Liver (tissue), 8 donors: ENCODE measurements at regions not wholly inside any gene's neighbourhood (a gene's known extent, or its start where the extent isn't known, plus 50 kb on each side); places are given as distances from the start of the nearest gene placed in this dataset.

ENCODE experiments used
- DNase-seq: peaks from one replicate; pipeline ENCODE4 v3.0.0-alpha.2; 2017; ENCODE audit warnings: low spot score
- H3K27ac ChIP-seq, 2 donors: one replicate each; pipeline ENCODE4 v1.7.0; 2013; ENCODE audit warnings: inconsistent platforms in 2 of 2, low read length in 2 of 2, control low read depth in 1 of 2, low read depth in 1 of 2, mild to moderate bottlenecking in 1 of 2
- H3K27me3 ChIP-seq, 4 donors: one replicate each; pipeline versions ENCODE4 v1.6.1 to v1.7.0; 2013; ENCODE audit warnings: low read length in 3 of 4, inconsistent platforms in 1 of 4, mild to moderate bottlenecking in 1 of 4, moderate library complexity in 1 of 4; ENCODE audit not compliant: control insufficient read depth in 4 of 4, insufficient read depth in 4 of 4
- H3K36me3 ChIP-seq, 4 donors: one replicate each; pipeline versions ENCODE4 v1.6.1 to v1.7.0; 2013; ENCODE audit warnings: low read length in 3 of 4, mild to moderate bottlenecking in 3 of 4, low read depth in 1 of 4, moderate library complexity in 1 of 4; ENCODE audit not compliant: control insufficient read depth in 4 of 4, insufficient read depth in 3 of 4
- H3K4me1 ChIP-seq, 4 donors: one replicate each; pipeline versions ENCODE4 v1.6.1 to v1.7.0; 2013; ENCODE audit warnings: low read length in 3 of 4, mild to moderate bottlenecking in 3 of 4, moderate library complexity in 1 of 4; ENCODE audit not compliant: control insufficient read depth in 4 of 4, insufficient read depth in 4 of 4
- H3K4me3 ChIP-seq, 3 donors: one replicate each; pipeline versions ENCODE4 v1.6.1 to v1.7.0; 2013; ENCODE audit warnings: low read length in 3 of 3, control low read depth in 1 of 3, low read depth in 1 of 3, mild to moderate bottlenecking in 1 of 3
- H3K9ac ChIP-seq, 2 donors: one replicate each; pipeline ENCODE4 v1.7.0; 2013; ENCODE audit warnings: low read length in 2 of 2, mild to moderate bottlenecking in 2 of 2, moderate library complexity in 2 of 2, control low read depth in 1 of 2, low read depth in 1 of 2
- H3K9me3 ChIP-seq, 4 donors: one replicate each; pipeline versions ENCODE4 v1.6.1 to v1.7.0; 2013; ENCODE audit warnings: low read length in 3 of 4; ENCODE audit not compliant: control insufficient read depth in 4 of 4
- ATF3 ChIP-seq: IDR thresholded peaks from 2 replicates; pipeline ENCODE4 v1.6.1; 2016; ENCODE audit warnings: antibody characterized with exemption
- EGR1 ChIP-seq, 2 donors: IDR thresholded peaks; 2 replicates each; pipeline ENCODE4 v1.6.1; 2016 to 2018; ENCODE audit warnings: antibody characterized with exemption in 2 of 2, low read depth in 2 of 2
- FOXA1 ChIP-seq: IDR thresholded peaks from 2 replicates; pipeline ENCODE4 v1.6.1; 2016; ENCODE audit warnings: antibody characterized with exemption
- FOXA2 ChIP-seq: IDR thresholded peaks from 2 replicates; pipeline ENCODE4 v1.6.1; 2016; ENCODE audit warnings: antibody characterized with exemption
- GABPA ChIP-seq, 2 donors: IDR thresholded peaks in 1 of 2; conservative IDR thresholded peaks in 1 of 2; 2 replicates each; pipeline ENCODE4 v1.6.1; 2016; ENCODE audit warnings: antibody characterized with exemption in 2 of 2, mild to moderate bottlenecking in 1 of 2, moderate library complexity in 1 of 2
- HNF4A ChIP-seq, 2 donors: conservative IDR thresholded peaks; 2 replicates each; pipeline ENCODE4 v1.6.1; 2016; ENCODE audit warnings: antibody characterized with exemption in 2 of 2, mild to moderate bottlenecking in 2 of 2
- HNF4G ChIP-seq: IDR thresholded peaks from 2 replicates; pipeline ENCODE4 v1.6.1; 2016; ENCODE audit warnings: antibody characterized with exemption
- JUND ChIP-seq, 2 donors: IDR thresholded peaks; 2 replicates each; pipeline ENCODE4 v1.6.1; 2016; ENCODE audit warnings: antibody characterized with exemption in 2 of 2
- NR2F2 ChIP-seq: IDR thresholded peaks from 2 replicates; pipeline ENCODE4 v1.6.1; 2016; ENCODE audit warnings: antibody characterized with exemption
- RAD21 ChIP-seq, 2 donors: IDR thresholded peaks; 2 replicates each; pipeline ENCODE4 v1.6.1; 2016; ENCODE audit warnings: antibody characterized with exemption in 2 of 2, mild to moderate bottlenecking in 2 of 2
- REST ChIP-seq: IDR thresholded peaks from 2 replicates; pipeline ENCODE4 v1.6.1; 2016; ENCODE audit warnings: antibody characterized with exemption, mild to moderate bottlenecking
- RXRA ChIP-seq, 2 donors: IDR thresholded peaks; 2 replicates each; pipeline ENCODE4 v1.6.1; 2017 to 2018; ENCODE audit warnings: antibody characterized with exemption in 2 of 2, mild to moderate bottlenecking in 1 of 2
- SP1 ChIP-seq: IDR thresholded peaks from 2 replicates; pipeline ENCODE4 v1.6.1; 2018; ENCODE audit warnings: antibody characterized with exemption, mild to moderate bottlenecking
- TAF1 ChIP-seq: conservative IDR thresholded peaks from 2 replicates; pipeline ENCODE4 v1.6.1; 2016; ENCODE audit warnings: antibody characterized with exemption, mild to moderate bottlenecking
- YY1 ChIP-seq: IDR thresholded peaks from 2 replicates; pipeline ENCODE4 v1.6.1; 2016; ENCODE audit warnings: antibody characterized with exemption, mild to moderate bottlenecking
- WGBS: extraction: QIAGEN DNeasy Blood & Tissue Kit; methylation state at CpG from one replicate; pipeline ENCODE4 v1.1.7; 2013; 5-methylcytosine and 5-hydroxymethylcytosine counted together
- TF ChIP-seq, protein P1 (sequence below): fragments of 150-350 bp; IDR thresholded peaks from 2 replicates; pipeline ENCODE4 v1.5.1; 2017; ENCODE audit warnings: improper control_type of control experiment, low read depth, low read length; ENCODE audit not compliant: missing input control
- TF ChIP-seq, protein P2 (sequence below): IDR thresholded peaks from 2 replicates; pipeline ENCODE4 v1.6.1; 2016; ENCODE audit warnings: antibody characterized with exemption
- TF ChIP-seq, protein P3 (sequence below): IDR thresholded peaks from 2 replicates; pipeline ENCODE4 v1.6.1; 2016; ENCODE audit warnings: antibody characterized with exemption
- donor health status: healthy.
- donor health status: healthy.
- donor health status: healthy.
- donor health status: healthy.
- donor health status: healthy.

DNA sequence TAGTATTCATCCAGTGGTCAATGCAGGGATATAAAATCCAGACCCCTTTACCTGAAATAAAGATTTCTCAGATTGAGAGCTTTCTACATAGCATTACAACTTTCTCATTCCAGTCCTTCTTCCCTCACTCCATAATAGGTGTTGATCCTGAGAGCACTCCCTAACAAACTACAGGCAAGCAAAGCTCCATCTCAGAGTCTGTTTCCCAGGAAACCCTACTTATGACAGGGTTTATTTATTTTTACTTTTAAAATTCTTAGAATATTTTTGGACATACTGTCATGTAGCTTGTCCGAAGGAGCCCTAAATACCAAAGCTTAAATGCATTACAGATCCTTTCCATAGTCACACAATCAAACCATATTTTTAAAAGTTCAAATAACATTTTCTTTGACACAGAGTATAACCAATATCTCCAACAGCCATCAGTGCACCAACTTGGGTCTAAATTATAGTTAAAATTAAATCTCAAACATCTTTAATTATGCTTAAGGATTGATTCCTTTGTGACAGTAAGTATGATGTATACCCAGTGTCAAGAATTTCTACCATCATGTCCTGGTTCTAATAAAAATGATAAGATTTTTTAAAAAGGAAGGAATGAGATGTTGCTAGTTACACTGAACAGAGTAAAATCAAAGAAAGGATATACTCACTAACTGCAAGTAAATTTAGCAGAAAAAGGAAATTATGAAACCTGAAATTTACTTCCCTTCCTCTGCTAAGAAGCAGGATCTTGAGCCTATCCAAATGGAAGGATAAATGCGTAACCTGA, 580.4 kb upstream of the ADGRL3 start:
- TF ChIP-seq REST (no peak), SP1 (no peak), HNF4G (no peak), TAF1 (no peak), FOXA2 (no peak), ATF3 (no peak), RAD21 (IDR thresholded peaks at IDR 0.05) (no peak), JUND (IDR thresholded peaks at IDR 0.05) (no peak), RXRA (IDR thresholded peaks at IDR 0.05) (no peak), FOXA1 (no peak), YY1 (no peak), NR2F2 (no peak), GABPA (IDR thresholded peaks at IDR 0.05 in 1 of 2, conservative IDR thresholded peaks at IDR 0.05 in 1 of 2) (no peak), EGR1 (IDR thresholded peaks at IDR 0.05; ENCODE audit: low read depth in 2 of 2) (no peak), HNF4A (conservative IDR thresholded peaks at IDR 0.05) (no peak)
- TF ChIP-seq, protein P1, sequence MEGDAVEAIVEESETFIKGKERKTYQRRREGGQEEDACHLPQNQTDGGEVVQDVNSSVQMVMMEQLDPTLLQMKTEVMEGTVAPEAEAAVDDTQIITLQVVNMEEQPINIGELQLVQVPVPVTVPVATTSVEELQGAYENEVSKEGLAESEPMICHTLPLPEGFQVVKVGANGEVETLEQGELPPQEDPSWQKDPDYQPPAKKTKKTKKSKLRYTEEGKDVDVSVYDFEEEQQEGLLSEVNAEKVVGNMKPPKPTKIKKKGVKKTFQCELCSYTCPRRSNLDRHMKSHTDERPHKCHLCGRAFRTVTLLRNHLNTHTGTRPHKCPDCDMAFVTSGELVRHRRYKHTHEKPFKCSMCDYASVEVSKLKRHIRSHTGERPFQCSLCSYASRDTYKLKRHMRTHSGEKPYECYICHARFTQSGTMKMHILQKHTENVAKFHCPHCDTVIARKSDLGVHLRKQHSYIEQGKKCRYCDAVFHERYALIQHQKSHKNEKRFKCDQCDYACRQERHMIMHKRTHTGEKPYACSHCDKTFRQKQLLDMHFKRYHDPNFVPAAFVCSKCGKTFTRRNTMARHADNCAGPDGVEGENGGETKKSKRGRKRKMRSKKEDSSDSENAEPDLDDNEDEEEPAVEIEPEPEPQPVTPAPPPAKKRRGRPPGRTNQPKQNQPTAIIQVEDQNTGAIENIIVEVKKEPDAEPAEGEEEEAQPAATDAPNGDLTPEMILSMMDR, result no peak
- TF ChIP-seq, protein P2, sequence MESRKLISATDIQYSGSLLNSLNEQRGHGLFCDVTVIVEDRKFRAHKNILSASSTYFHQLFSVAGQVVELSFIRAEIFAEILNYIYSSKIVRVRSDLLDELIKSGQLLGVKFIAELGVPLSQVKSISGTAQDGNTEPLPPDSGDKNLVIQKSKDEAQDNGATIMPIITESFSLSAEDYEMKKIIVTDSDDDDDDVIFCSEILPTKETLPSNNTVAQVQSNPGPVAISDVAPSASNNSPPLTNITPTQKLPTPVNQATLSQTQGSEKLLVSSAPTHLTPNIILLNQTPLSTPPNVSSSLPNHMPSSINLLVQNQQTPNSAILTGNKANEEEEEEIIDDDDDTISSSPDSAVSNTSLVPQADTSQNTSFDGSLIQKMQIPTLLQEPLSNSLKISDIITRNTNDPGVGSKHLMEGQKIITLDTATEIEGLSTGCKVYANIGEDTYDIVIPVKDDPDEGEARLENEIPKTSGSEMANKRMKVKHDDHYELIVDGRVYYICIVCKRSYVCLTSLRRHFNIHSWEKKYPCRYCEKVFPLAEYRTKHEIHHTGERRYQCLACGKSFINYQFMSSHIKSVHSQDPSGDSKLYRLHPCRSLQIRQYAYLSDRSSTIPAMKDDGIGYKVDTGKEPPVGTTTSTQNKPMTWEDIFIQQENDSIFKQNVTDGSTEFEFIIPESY, result no peak
- TF ChIP-seq, protein P3, sequence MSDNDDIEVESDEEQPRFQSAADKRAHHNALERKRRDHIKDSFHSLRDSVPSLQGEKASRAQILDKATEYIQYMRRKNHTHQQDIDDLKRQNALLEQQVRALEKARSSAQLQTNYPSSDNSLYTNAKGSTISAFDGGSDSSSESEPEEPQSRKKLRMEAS, result no peak
- Histone ChIP-seq H3K36me3 (no peaks in the 10 kb centered on the region), H3K9me3 (no peaks in the 10 kb centered on the region), H3K4me3 (no peak overlapping the region), H3K27ac (no peak overlapping the region), H3K4me1 (no peaks in the 10 kb centered on the region), H3K9ac (no peak overlapping the region), H3K27me3 (no peaks in the 10 kb centered on the region)
- no peak for DNase-seq
- WGBS, result 68% methylated on average over 2 of the region's 2 CpGs
